Ectodermal cell (in vitro differentiated cells): ENCODE measurements at regions not wholly inside any gene's neighbourhood (a gene's known extent, or its start where the extent isn't known, plus 50 kb on each side); places are given as distances from the start of the nearest gene placed in this dataset.

ENCODE experiments used
- H3K27ac ChIP-seq: 2 replicates; pipeline ENCODE4 v1.7.0; 2013; ENCODE audit warnings: mild to moderate bottlenecking, low read depth, low read length; ENCODE audit not compliant: insufficient read depth, poor library complexity, severe bottlenecking
- H3K27me3 ChIP-seq: 2 replicates; pipeline ENCODE4 v1.7.0; 2013; ENCODE audit warnings: mild to moderate bottlenecking, low read length; ENCODE audit not compliant: insufficient read depth, control insufficient read depth, poor library complexity, severe bottlenecking
- H3K36me3 ChIP-seq: one replicate; pipeline ENCODE4 v1.7.0; 2013; ENCODE audit warnings: low read length; ENCODE audit not compliant: control insufficient read depth, insufficient read depth
- H3K4me1 ChIP-seq: one replicate; pipeline ENCODE4 v1.7.0; 2013; ENCODE audit warnings: low read length; ENCODE audit not compliant: control insufficient read depth, insufficient read depth
- H3K4me3 ChIP-seq: 2 replicates; pipeline ENCODE4 v1.7.0; 2013; ENCODE audit warnings: low read depth, low read length, control low read depth; ENCODE audit not compliant: insufficient read depth
- H3K9me3 ChIP-seq: 2 replicates; pipeline ENCODE4 v1.7.0; 2013; ENCODE audit warnings: mild to moderate bottlenecking, low read length, moderate library complexity; ENCODE audit not compliant: control insufficient read depth
- WGBS, 2 experiments: methylation state at CpG; one replicate each; pipeline ENCODE4 v1.1.7; 2013; ENCODE audit warnings: missing lambda C conversion rate in 2 of 2; 5-methylcytosine and 5-hydroxymethylcytosine counted together

- 90 to 91% methylated on average over 2 to 3 of the region's 3 CpGs for WGBS, 2 experiments
- Histone ChIP-seq H3K4me1 (no peaks in the 10 kb centered on the region), H3K27ac (no peak overlapping the region), H3K9me3 (no peaks in the 10 kb centered on the region), H3K27me3 (no peaks in the 10 kb centered on the region), H3K36me3 (no peaks in the 10 kb centered on the region), H3K4me3 (no peak overlapping the region)
Observed at GRCh38 chr9:73020877-73021276, 68.0 kb upstream of the ALDH1A1 start.

- no peak overlapping the region for H3K27ac ChIP-seq
- no peaks in the 10 kb centered on the region for H3K36me3 ChIP-seq
- no peaks in the 10 kb centered on the region for H3K27me3 ChIP-seq
- no peaks in the 10 kb centered on the region for H3K9me3 ChIP-seq
- H3K4me1 ChIP-seq, result no peaks in the 10 kb centered on the region
- H3K4me3 ChIP-seq, result no peak overlapping the region
Observed at GRCh38 chr9:73014011-73014410, 61.2 kb upstream of the ALDH1A1 start.

- Histone ChIP-seq H3K27me3 (no peaks in the 10 kb centered on the region), H3K4me1 (no peaks in the 10 kb centered on the region), H3K4me3 (no peak overlapping the region), H3K9me3 (no peaks in the 10 kb centered on the region), H3K27ac (no peak overlapping the region), H3K36me3 (no peaks in the 10 kb centered on the region)
- WGBS, 2 experiments, result 92% methylated on average over 2 of the region's 2 CpGs; no CpG with 5 or more reads in 1 of the 2 experiments
Observed at GRCh38 chr9:73011956-73012355, 59.1 kb upstream of the ALDH1A1 start.

- Histone ChIP-seq H3K9me3 (no peaks in the 10 kb centered on the region), H3K4me3 (no peak overlapping the region), H3K4me1 (no peaks in the 10 kb centered on the region), H3K36me3 (no peaks in the 10 kb centered on the region), H3K27me3 (no peaks in the 10 kb centered on the region), H3K27ac (no peak overlapping the region)
- WGBS, 2 experiments, result 91 to 96% methylated on average over 2 of the region's 2 CpGs
Observed at GRCh38 chr9:73011181-73011750, 58.4 kb upstream of the ALDH1A1 start.

GRCh38 chr9:73009649-73010288, 56.9 kb upstream of the ALDH1A1 start:
- Histone ChIP-seq H3K4me3 (no peak overlapping the region), H3K4me1 (no peaks in the 10 kb centered on the region), H3K27ac (no peak overlapping the region), H3K9me3 (no peaks in the 10 kb centered on the region), H3K27me3 (no peaks in the 10 kb centered on the region), H3K36me3 (no peaks in the 10 kb centered on the region)
- WGBS, 2 experiments, result 96 to 98% methylated on average over 2 of the region's 2 CpGs

GRCh38 chr9:73007966-73008672, 55.3 kb upstream of the ALDH1A1 start:
- Histone ChIP-seq H3K27me3 (no peaks in the 10 kb centered on the region), H3K4me1 (no peaks in the 10 kb centered on the region), H3K9me3 (no peaks in the 10 kb centered on the region), H3K4me3 (no peak overlapping the region), H3K27ac (no peak overlapping the region), H3K36me3 (no peaks in the 10 kb centered on the region)
- 90 to 100% methylated on average over 2 of the region's 3 CpGs for WGBS, 2 experiments

- no peaks in the 10 kb centered on the region for H3K9me3 ChIP-seq
- no peaks in the 10 kb centered on the region for H3K36me3 ChIP-seq
- no peaks in the 10 kb centered on the region for H3K27me3 ChIP-seq
- H3K4me1 ChIP-seq, result no peaks in the 10 kb centered on the region
- 83 to 100% methylated on average over 1 of the region's 2 CpGs for WGBS, 2 experiments
- no peak overlapping the region for H3K27ac ChIP-seq
- no peak overlapping the region for H3K4me3 ChIP-seq
Observed at GRCh38 chr9:73006986-73007385, 54.1 kb upstream of the ALDH1A1 start.
